H1 (cell line): ENCODE measurements at regions not wholly inside any gene's neighbourhood (a gene's known extent, or its start where the extent isn't known, plus 50 kb on each side); places are given as distances from the start of the nearest gene placed in this dataset.

Experiments used
- CTCF ChIA-PET: fragments of 300-600 bp; sonication (Branson Sonifier 250); formaldehyde crosslinking; loops from one replicate; lab custom pipeline; 2021; ENCODE audit not compliant: partially characterized antibody; lab: Charles Lee
- POLR2A ChIA-PET: fragments of 300-600 bp; sonication (Branson Sonifier 250); formaldehyde crosslinking; loops from one replicate; lab custom pipeline; 2021; ENCODE audit warnings: inconsistent platforms; ENCODE audit not compliant: partially characterized antibody; lab: Charles Lee
- DNase-seq, 2 experiments: peaks; one replicate each; pipeline versions ENCODE4 v3.0.0 to v3.0.0-alpha.2; 2010 to 2022; ENCODE audit warnings: low spot score in 2 of 2, low read depth in 1 of 2, mixed read lengths in 1 of 2
- FAIRE-seq: peaks from 2 replicates; lab custom pipeline; 2011; peaks lifted over from hg19 to GRCh38; lab: Jason Lieb, UNC
- H2AFZ ChIP-seq: 2 replicates; pipeline ENCODE4 v1.8.1; 2012; ENCODE audit warnings: low read length, inconsistent platforms
- H2AK5ac ChIP-seq: 2 replicates; pipeline ENCODE4 v1.6.1; 2013; ENCODE audit warnings: low read depth, low read length
- H2BK120ac ChIP-seq: replicated peaks from 2 replicates; pipeline ENCODE3; 2013; ENCODE audit warnings: low read depth, low read length, inconsistent platforms
- H2BK12ac ChIP-seq: 2 replicates; pipeline ENCODE4 v1.6.1; 2013; ENCODE audit warnings: low read depth, low read length
- H2BK15ac ChIP-seq: 2 replicates; pipeline ENCODE4 v1.6.1; 2013; ENCODE audit warnings: low read length
- H2BK20ac ChIP-seq: 2 replicates; pipeline ENCODE4 v1.6.1; 2013; ENCODE audit warnings: low read length
- H2BK5ac ChIP-seq: 2 replicates; pipeline ENCODE4 v1.6.1; 2013; ENCODE audit warnings: low read depth, low read length
- H3K14ac ChIP-seq: 2 replicates; pipeline ENCODE4 v1.6.1; 2013; ENCODE audit warnings: inconsistent platforms; ENCODE audit not compliant: insufficient read length
- H3K18ac ChIP-seq: 2 replicates; pipeline ENCODE4 v1.6.1; 2013; ENCODE audit warnings: low read length; ENCODE audit errors: extremely low read depth
- H3K23ac ChIP-seq: 2 replicates; pipeline ENCODE4 v1.6.1; 2013; ENCODE audit warnings: inconsistent platforms; ENCODE audit not compliant: insufficient read length
- H3K23me2 ChIP-seq: 2 replicates; pipeline ENCODE4 v1.6.1; 2013; ENCODE audit warnings: low read depth, low read length
- H3K27ac ChIP-seq: 2 replicates; pipeline ENCODE4 v1.6.1; 2011; ENCODE audit warnings: low read depth, low read length, inconsistent platforms
- H3K27me3 ChIP-seq, 4 experiments: replicated peaks in 1 of 4; 1 replicate in 1 of 4; 2 replicates in 3 of 4; pipeline versions ENCODE4 v1.6.1 to v1.8.1; 2011 to 2013; ENCODE audit warnings: low read length in 3 of 4, mild to moderate bottlenecking in 3 of 4, inconsistent platforms in 2 of 4, mixed read lengths in 2 of 4, moderate library complexity in 1 of 4; ENCODE audit not compliant: control insufficient read depth in 3 of 4, insufficient read depth in 3 of 4; ENCODE audit errors: extremely low read depth in 1 of 4
- H3K36me3 ChIP-seq, 4 experiments: 2 replicates each; pipeline versions ENCODE4 v1.6.1 to v1.8.1; 2011 to 2013; ENCODE audit warnings: mild to moderate bottlenecking in 4 of 4, low read length in 3 of 4, moderate library complexity in 2 of 4, control low read depth in 1 of 4, inconsistent platforms in 1 of 4; ENCODE audit not compliant: insufficient read depth in 4 of 4, control insufficient read depth in 2 of 4
- H3K4ac ChIP-seq: replicated peaks from 2 replicates; pipeline ENCODE3; 2013; ENCODE audit warnings: low read length, low read depth, mixed read lengths, inconsistent platforms; ENCODE audit not compliant: insufficient read length
- H3K4me1 ChIP-seq, 4 experiments: replicated peaks in 1 of 4; 1 replicate in 1 of 4; 2 replicates in 3 of 4; pipeline versions ENCODE4 v1.6.1 to v1.8.1; 2011 to 2013; ENCODE audit warnings: low read length in 3 of 4, inconsistent platforms in 2 of 4, mixed read lengths in 1 of 4; ENCODE audit not compliant: insufficient read depth in 4 of 4, control insufficient read depth in 3 of 4
- H3K4me2 ChIP-seq, 2 experiments: 2 replicates each; pipeline versions ENCODE4 v1.6.1 to v1.8.1; 2011 to 2013; ENCODE audit warnings: low read depth in 2 of 2, low read length in 2 of 2, control low read depth in 1 of 2, inconsistent platforms in 1 of 2, mild to moderate bottlenecking in 1 of 2; ENCODE audit not compliant: insufficient read depth in 1 of 2
- H3K4me3 ChIP-seq, 4 experiments: fragments of 200-600, 300-600 bp in 1 of 4; sonication (generic), shearing (Covaris generic), sonication (Bioruptor Twin) in 1 of 4; 2 replicates each; pipeline versions ENCODE4 v1.5.1 to v1.8.1; 2011 to 2016; ENCODE audit warnings: low read length in 4 of 4, low read depth in 3 of 4, control low read depth in 2 of 4, inconsistent platforms in 2 of 4, mild to moderate bottlenecking in 2 of 4, mixed read lengths in 1 of 4, moderate library complexity in 1 of 4; ENCODE audit not compliant: insufficient read depth in 2 of 4; ENCODE audit errors: extremely low read depth in 1 of 4
- H3K56ac ChIP-seq: replicated peaks from 2 replicates; pipeline ENCODE3; 2013; ENCODE audit warnings: low read depth, mild to moderate bottlenecking, mixed read lengths, low read length, inconsistent platforms; ENCODE audit not compliant: insufficient read length
- H3K79me1 ChIP-seq: 2 replicates; pipeline ENCODE4 v1.6.1; 2013; ENCODE audit warnings: low read depth, low read length, control low read depth
- H3K79me2 ChIP-seq, 2 experiments: 2 replicates each; pipeline versions ENCODE4 v1.6.1 to v1.8.1; 2012 to 2013; ENCODE audit warnings: low read length in 2 of 2, mild to moderate bottlenecking in 2 of 2, inconsistent platforms in 1 of 2; ENCODE audit not compliant: insufficient read depth in 2 of 2, control insufficient read depth in 1 of 2
- H3K9ac ChIP-seq, 4 experiments: replicated peaks in 1 of 4; 1 replicate in 1 of 4; 2 replicates in 3 of 4; pipeline versions ENCODE4 v1.6.1 to v1.8.1; 2011 to 2013; ENCODE audit warnings: low read depth in 3 of 4, low read length in 3 of 4, control low read depth in 2 of 4, mild to moderate bottlenecking in 2 of 4, moderate library complexity in 2 of 4, inconsistent platforms in 1 of 4; ENCODE audit errors: extremely low read depth in 1 of 4
- H3K9me3 ChIP-seq, 2 experiments: 2 replicates each; pipeline versions ENCODE4 v1.6.1 to v1.8.1; 2012 to 2013; ENCODE audit warnings: mild to moderate bottlenecking in 2 of 2, moderate library complexity in 2 of 2, control low read depth in 1 of 2, inconsistent platforms in 1 of 2, low read depth in 1 of 2, low read length in 1 of 2, mixed read lengths in 1 of 2; ENCODE audit not compliant: insufficient read depth in 2 of 2
- H4K20me1 ChIP-seq, 2 experiments: replicated peaks in 1 of 2; 2 replicates each; pipeline versions ENCODE3 to v1.8.1; 2011 to 2013; ENCODE audit warnings: inconsistent platforms in 2 of 2, low read length in 2 of 2, mild to moderate bottlenecking in 1 of 2; ENCODE audit not compliant: insufficient read depth in 2 of 2, control insufficient read depth in 1 of 2
- H4K5ac ChIP-seq: 2 replicates; pipeline ENCODE4 v1.6.1; 2013; ENCODE audit warnings: low read length, low read depth, mixed read lengths, inconsistent platforms; ENCODE audit not compliant: insufficient read length
- H4K8ac ChIP-seq: 2 replicates; pipeline ENCODE4 v1.8.0; 2013; ENCODE audit warnings: mild to moderate bottlenecking, moderate library complexity, low read length, inconsistent platforms; ENCODE audit not compliant: insufficient read depth; ENCODE audit errors: extremely low read depth
- H4K91ac ChIP-seq: replicated peaks from 2 replicates; pipeline ENCODE3; 2013; ENCODE audit warnings: low read length, mixed read lengths, inconsistent platforms; ENCODE audit not compliant: insufficient read length
- HDAC2 ChIP-seq, 2 experiments: fragments of 300-600 bp in 1 of 2; sonication (generic) in 1 of 2; IDR thresholded peaks; 2 replicates each; pipeline ENCODE4 v1.6.1; 2011 to 2012; ENCODE audit warnings: low read depth in 2 of 2, low read length in 2 of 2, mild to moderate bottlenecking in 2 of 2, moderate library complexity in 2 of 2, borderline replicate concordance in 1 of 2, inconsistent platforms in 1 of 2
- TBP ChIP-seq: IDR thresholded peaks from 2 replicates; pipeline ENCODE4 v1.6.1; 2011; ENCODE audit warnings: low read depth, low read length, improper control_type of control experiment
- WGBS, 2 experiments: shearing (Covaris generic) in 1 of 2; methylation state at CpG; one replicate each; pipeline versions ENCODE4 v1.1.6 to v1.1.7; 2013 to 2015; ENCODE audit warnings: low lambda C conversion rate in 2 of 2, mixed read lengths in 2 of 2, inconsistent platforms in 1 of 2, low coverage in 1 of 2, missing lambda C conversion rate in 1 of 2; ENCODE audit not compliant: insufficient replicate concordance in 2 of 2, insufficient coverage in 1 of 2, insufficient read length in 1 of 2; ENCODE audit errors: extremely low coverage in 1 of 2, missing lambda C conversion rate in 1 of 2; 5-methylcytosine and 5-hydroxymethylcytosine counted together

GRCh38 chr12:33529810-33530209 is 90.2 kb upstream of the SYT10 start:
- Histone ChIP-seq H3K36me3 (no peaks in the 10 kb centered on the region), H2BK120ac (no peak overlapping the region), H2AFZ (no peak overlapping the region), H3K27me3 (no peaks in the 10 kb centered on the region), H2BK12ac (no peak overlapping the region), H3K4me3 (no peak overlapping the region), H3K4me2 (no peak overlapping the region), H2AK5ac (no peak overlapping the region), H3K56ac (no peak overlapping the region), H3K27ac (no peak overlapping the region), H4K8ac (no peak overlapping the region), H3K4ac (no peak overlapping the region), H3K9me3 (no peaks in the 10 kb centered on the region), H3K79me2 (no peaks in the 10 kb centered on the region), H2BK20ac (no peak overlapping the region), H3K23me2 (no peaks in the 10 kb centered on the region), H3K23ac (no peak overlapping the region), H4K91ac (no peak overlapping the region), H4K20me1 (no peaks in the 10 kb centered on the region), H3K18ac (no peak overlapping the region), H3K4me1 (no peaks in the 10 kb centered on the region), H2BK15ac (no peak overlapping the region), H3K9ac (no peak overlapping the region), H3K79me1 (no peaks in the 10 kb centered on the region), H4K5ac (no peak overlapping the region), H3K14ac (no peak overlapping the region), H2BK5ac (no peak overlapping the region)
- DNase-seq, result no peak
- ChIA-PET POLR2A (no interaction called here), CTCF (interaction anchor here (1.7 kb wide), 1 partner anchor 15 kb away, joined by 5 read pairs; no protein-coding TSS in a partner anchor)
- 94% methylated on average over 1 of the region's 1 CpG; no CpG with 5 or more reads in 1 of the 2 experiments for WGBS, 2 experiments
- no peak for FAIRE-seq
- no peak for TF ChIP-seq HDAC2 (IDR thresholded peaks at IDR 0.05; ENCODE audit: borderline replicate concordance in 1 of 2, low read depth in 2 of 2, low read length in 2 of 2)
- TF ChIP-seq TBP, result no peak
